Peyer's patch (tissue), 2 donors: ENCODE measurements at regions not wholly inside any gene's neighbourhood (a gene's known extent, or its start where the extent isn't known, plus 50 kb on each side); places are given as distances from the start of the nearest gene placed in this dataset.

Experiments used
- small RNA-seq, 2 donors: library from RNA; depleted of rRNA; stranded (forward); fragments of <200 nt; gene quantifications; one replicate each; pipeline ENCODE3, GENCODE V24; 2016

Small RNA genes in the stretch of these regions (small RNA-seq; reads per million reads assigned to genes)
- gene RNU6-774P, result 0 reads per million in 2 donors
